Neuronal stem cell (in vitro differentiated cells): ENCODE measurements at regions not wholly inside any gene's neighbourhood (a gene's known extent, or its start where the extent isn't known, plus 50 kb on each side); places are given as distances from the start of the nearest gene placed in this dataset.
A peak's percentile ranks its signal among the peaks of the same experiment; 100 is the strongest.
"Not testable (repeated sequence)": the region's sequence is repeated elsewhere in the genome, so short reads cannot be mapped to it uniquely, and the experiment has no call there.

Source experiments
- DNase-seq: peaks from one replicate; pipeline ENCODE4 v3.0.0-alpha.2; 2013; ENCODE audit warnings: low spot score
- H2AFZ ChIP-seq: one replicate; pipeline ENCODE4 v1.6.1; 2013; ENCODE audit warnings: mild to moderate bottlenecking, low read length, inconsistent platforms
- H2AK5ac ChIP-seq: 2 replicates; pipeline ENCODE4 v1.6.1; 2013; ENCODE audit warnings: low read depth, mild to moderate bottlenecking, inconsistent platforms, low read length, moderate library complexity, mixed read lengths
- H2BK120ac ChIP-seq: 2 replicates; pipeline ENCODE4 v1.6.1; 2013; ENCODE audit warnings: low read depth, mild to moderate bottlenecking, inconsistent platforms, low read length, moderate library complexity, mixed read lengths
- H2BK12ac ChIP-seq: one replicate; pipeline ENCODE4 v1.6.1; 2013; ENCODE audit warnings: low read length, inconsistent platforms
- H2BK15ac ChIP-seq: 2 replicates; pipeline ENCODE4 v1.6.1; 2013; ENCODE audit warnings: mild to moderate bottlenecking, low read length, inconsistent platforms, mixed read lengths
- H2BK5ac ChIP-seq: one replicate; pipeline ENCODE4 v1.6.1; 2013; ENCODE audit warnings: inconsistent platforms, mild to moderate bottlenecking, low read length, moderate library complexity
- H3K14ac ChIP-seq: one replicate; pipeline ENCODE4 v1.6.1; 2013; ENCODE audit warnings: low read length, inconsistent platforms
- H3K18ac ChIP-seq: 2 replicates; pipeline ENCODE4 v1.6.1; 2013; ENCODE audit warnings: low read length, inconsistent platforms
- H3K23ac ChIP-seq: 2 replicates; pipeline ENCODE4 v1.6.1; 2013; ENCODE audit warnings: low read depth, mild to moderate bottlenecking, mixed read lengths, low read length, inconsistent platforms; ENCODE audit not compliant: poor library complexity
- H3K27ac ChIP-seq: replicated peaks from 3 replicates; pipeline ENCODE4 v1.5.1; 2013; ENCODE audit warnings: low read length, inconsistent platforms
- H3K27me3 ChIP-seq, 3 experiments: 2 replicates each; pipeline ENCODE4 v1.6.1; 2013; ENCODE audit warnings: low read length in 3 of 3, mild to moderate bottlenecking in 2 of 3, inconsistent platforms in 1 of 3, low read depth in 1 of 3, mixed read lengths in 1 of 3, moderate library complexity in 1 of 3; ENCODE audit not compliant: control insufficient read depth in 3 of 3, insufficient read depth in 3 of 3
- H3K36me3 ChIP-seq, 2 donors: replicated peaks in 1 of 2; 2 replicates each; pipeline ENCODE4 v1.6.1; 2013; ENCODE audit warnings: low read length in 2 of 2; ENCODE audit not compliant: control insufficient read depth in 2 of 2, insufficient read depth in 2 of 2
- H3K4ac ChIP-seq: 2 replicates; pipeline ENCODE4 v1.6.1; 2013; ENCODE audit warnings: inconsistent platforms, mild to moderate bottlenecking, low read length, moderate library complexity
- H3K4me1 ChIP-seq, 2 donors: 1 replicate in 1 of 2; 2 replicates in 1 of 2; pipeline ENCODE4 v1.6.1; 2013; ENCODE audit warnings: low read length in 2 of 2, low read depth in 1 of 2; ENCODE audit not compliant: control insufficient read depth in 2 of 2, insufficient read depth in 1 of 2
- H3K4me2 ChIP-seq: one replicate; pipeline ENCODE4 v1.6.1; 2013; ENCODE audit warnings: mild to moderate bottlenecking, low read length, inconsistent platforms; ENCODE audit not compliant: insufficient read depth, poor library complexity, severe bottlenecking
- H3K4me3 ChIP-seq, 2 donors: 2 replicates each; pipeline ENCODE4 v1.5.1; 2013; ENCODE audit warnings: low read length in 2 of 2, mild to moderate bottlenecking in 2 of 2, inconsistent platforms in 1 of 2, moderate library complexity in 1 of 2
- H3K79me1 ChIP-seq: one replicate; pipeline ENCODE4 v1.6.1; 2013; ENCODE audit warnings: low read depth, mild to moderate bottlenecking, inconsistent platforms, low read length, moderate library complexity
- H3K9ac ChIP-seq: one replicate; pipeline ENCODE4 v1.6.1; 2013; ENCODE audit warnings: mild to moderate bottlenecking, low read depth, low read length, inconsistent platforms; ENCODE audit not compliant: poor library complexity
- H3K9me3 ChIP-seq, 2 donors: replicated peaks in 1 of 2; 2 replicates each; pipeline versions ENCODE3 to v1.6.1; 2013; ENCODE audit warnings: low read length in 2 of 2, mild to moderate bottlenecking in 2 of 2, inconsistent platforms in 1 of 2, low read depth in 1 of 2, mixed read lengths in 1 of 2, moderate library complexity in 1 of 2; ENCODE audit not compliant: control insufficient read depth in 2 of 2, insufficient read depth in 1 of 2
- H4K8ac ChIP-seq: one replicate; pipeline ENCODE4 v1.6.1; 2013; ENCODE audit warnings: low read depth, mild to moderate bottlenecking, inconsistent platforms, low read length, moderate library complexity
- H4K91ac ChIP-seq: one replicate; pipeline ENCODE4 v1.6.1; 2013; ENCODE audit warnings: low read length, low read depth, mild to moderate bottlenecking, inconsistent platforms; ENCODE audit not compliant: poor library complexity
- WGBS, 2 donors: extraction: QIAGEN DNeasy Blood & Tissue Kit; methylation state at CpG; one replicate each; pipeline ENCODE4 v1.1.7; 2013; ENCODE audit warnings: missing lambda C conversion rate in 2 of 2, mixed read lengths in 1 of 2; ENCODE audit not compliant: insufficient read length in 2 of 2, insufficient replicate concordance in 1 of 2; ENCODE audit errors: extremely low coverage in 2 of 2; 5-methylcytosine and 5-hydroxymethylcytosine counted together

- Histone ChIP-seq H2BK15ac (no peak overlapping the region), H3K79me1 (no peaks in the 10 kb centered on the region), H2BK12ac (no peak overlapping the region), H4K91ac (no peak overlapping the region), H3K14ac (no peak overlapping the region), H3K27me3 (no peaks in the 10 kb centered on the region), H3K4me2 (no peak overlapping the region), H3K27ac (no peak overlapping the region), H3K4me1 (no peaks in the 10 kb centered on the region), H2AFZ (no peak overlapping the region), H2AK5ac (no peak overlapping the region), H4K8ac (no peak overlapping the region), H3K9ac (no peak overlapping the region), H3K36me3 (no peaks in the 10 kb centered on the region), H3K9me3 (no peaks in the 10 kb centered on the region), H3K18ac (no peak overlapping the region), H3K23ac (no peak overlapping the region), H2BK120ac (no peak overlapping the region), H3K4ac (no peak overlapping the region), H3K4me3 (no peak overlapping the region), H2BK5ac (no peak overlapping the region)
- WGBS, 2 donors: no CpG with 5 or more reads among the region's 2 CpGs
- DNase-seq: no peak
Observed at GRCh38 chr2:208609166-208609804, 202.7 kb downstream of the PTH2R start.

DNA sequence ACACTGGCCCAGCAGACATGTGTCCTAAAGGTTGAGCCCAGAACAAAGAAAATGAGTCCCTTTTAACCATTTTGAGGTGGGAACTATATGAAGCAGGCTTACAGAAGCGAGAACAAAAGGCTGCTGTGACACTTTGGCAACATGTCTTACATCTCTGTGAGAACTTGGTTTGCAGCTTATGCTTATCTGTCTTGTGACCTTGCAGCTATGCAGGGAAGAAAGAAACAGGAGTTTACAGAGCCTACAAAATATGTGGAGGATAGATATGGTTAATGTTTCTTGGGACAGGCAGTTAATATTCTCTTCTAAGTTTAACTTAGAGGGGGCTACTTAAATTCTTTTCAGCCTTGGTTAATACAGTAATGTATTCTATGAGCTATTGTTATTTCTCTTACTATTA is 209.1 kb downstream of the PTH2R start:
- not testable (repeated sequence) for H3K4me3 ChIP-seq, H3K79me1 ChIP-seq

GRCh38 chr2:208618220-208618619 is 211.6 kb downstream of the PTH2R start:
- Histone ChIP-seq H3K36me3 (no peaks in the 10 kb centered on the region), H3K4me1 (no peaks in the 10 kb centered on the region), H2BK120ac (no peak overlapping the region), H2BK15ac (no peak overlapping the region), H4K91ac (no peak overlapping the region), H3K27me3 (no peaks in the 10 kb centered on the region), H3K4ac (no peak overlapping the region), H3K4me3 (no peak overlapping the region), H2BK12ac (no peak overlapping the region), H4K8ac (no peak overlapping the region), H3K9ac (no peak overlapping the region), H3K18ac (no peak overlapping the region), H3K27ac (no peak overlapping the region), H3K4me2 (no peak overlapping the region), H2BK5ac (no peak overlapping the region), H3K9me3 (no peaks in the 10 kb centered on the region), H3K23ac (no peak overlapping the region), H2AFZ (no peak overlapping the region), H3K14ac (no peak overlapping the region), H3K79me1 (no peaks in the 10 kb centered on the region), H2AK5ac (no peak overlapping the region)
- no peak for DNase-seq
- no CpG with 5 or more reads among the region's 4 CpGs for WGBS, 2 donors

More for the DNA sequence above, 209.1 kb downstream of the PTH2R start:
- H2BK120ac ChIP-seq, H2AK5ac ChIP-seq, H3K23ac ChIP-seq, H2BK15ac ChIP-seq, H3K4me2 ChIP-seq, H3K4ac ChIP-seq, H2AFZ ChIP-seq, H4K91ac ChIP-seq, H3K18ac ChIP-seq, H3K4me1 ChIP-seq, H2BK12ac ChIP-seq, H4K8ac ChIP-seq, H3K27me3 ChIP-seq, H3K27ac ChIP-seq, DNase-seq, H3K9ac ChIP-seq, H3K9me3 ChIP-seq, H3K14ac ChIP-seq, H3K36me3 ChIP-seq, H2BK5ac ChIP-seq: not testable (repeated sequence)
- WGBS, 2 donors: no CpG with 5 or more reads among the region's 1 CpG

- Histone ChIP-seq H3K4ac (no peak overlapping the region), H3K27me3 (no peaks in the 10 kb centered on the region), H3K36me3 (no peaks in the 10 kb centered on the region), H3K4me1 (no peaks in the 10 kb centered on the region), H2AK5ac (no peak overlapping the region), H3K4me3 (peak overlapping the region in 1 of 2 donors; percentile 5), H2AFZ (no peak overlapping the region), H3K18ac (no peak overlapping the region), H4K8ac (no peak overlapping the region), H3K79me1 (no peaks in the 10 kb centered on the region), H3K9me3 (no peaks in the 10 kb centered on the region), H2BK120ac (no peak overlapping the region), H3K14ac (no peak overlapping the region), H3K23ac (no peak overlapping the region), H3K4me2 (no peak overlapping the region), H2BK5ac (no peak overlapping the region), H2BK15ac (no peak overlapping the region), H3K9ac (no peak overlapping the region), H4K91ac (no peak overlapping the region), H3K27ac (no peak overlapping the region), H2BK12ac (no peak overlapping the region)
- WGBS, 2 donors: no CpG with 5 or more reads among the region's 1 CpG
- no peak for DNase-seq
Observed at GRCh38 chr2:208619993-208620392, 213.4 kb downstream of the PTH2R start.
